ENCODE measurements at regions not wholly inside any gene's neighbourhood (a gene's known extent, or its start where the extent isn't known, plus 50 kb on each side); places are given as distances from the start of the nearest gene placed in this dataset.

GRCh38 chr2:144211065-144211464, 308.9 kb downstream of the ZEB2 start:
- no peak for DNase-seq

- no peak for DNase-seq
Observed at GRCh38 chr2:144210076-144210475, 309.8 kb downstream of the ZEB2 start.

GRCh38 chr2:144208924-144209323, 311.0 kb downstream of the ZEB2 start:
- DNase-seq = no peak

- DNase-seq = no peak
Observed at GRCh38 chr2:144206019-144206418, 313.9 kb downstream of the ZEB2 start.

- no peak for DNase-seq
Observed at GRCh38 chr2:144201868-144202468, 318.0 kb downstream of the ZEB2 start.

- no peak for DNase-seq
Observed at GRCh38 chr2:144201126-144201525, 318.8 kb downstream of the ZEB2 start.

GRCh38 chr2:144198116-144198515, 321.8 kb downstream of the ZEB2 start:
- DNase-seq = no peak

GRCh38 chr2:144194326-144195071, 325.4 kb downstream of the ZEB2 start:
- DNase-seq = no peak

GRCh38 chr2:144190908-144191605, 328.9 kb downstream of the ZEB2 start:
- no peak for DNase-seq

GRCh38 chr2:144183727-144184126, 336.2 kb downstream of the ZEB2 start:
- no peak for DNase-seq

GRCh38 chr2:144181001-144181400, 338.9 kb downstream of the ZEB2 start:
- no peak for DNase-seq

- DNase-seq = no peak
Observed at GRCh38 chr2:144180131-144180530, 339.8 kb downstream of the ZEB2 start.

- DNase-seq = no peak
Observed at GRCh38 chr2:144170179-144170578, 349.7 kb downstream of the ZEB2 start.

GRCh38 chr2:144166743-144167142, 353.2 kb downstream of the ZEB2 start:
- no peak for DNase-seq

- no peak for DNase-seq
Observed at GRCh38 chr2:144165599-144166250, 354.2 kb downstream of the ZEB2 start.

- DNase-seq = no peak
Observed at GRCh38 chr2:144163592-144163991, 356.3 kb downstream of the ZEB2 start.

GRCh38 chr2:144162652-144163051, 357.3 kb downstream of the ZEB2 start:
- DNase-seq = peak; percentile 8

- no peak for DNase-seq
Observed at GRCh38 chr2:144161061-144161460, 358.9 kb downstream of the ZEB2 start.

GRCh38 chr2:144159240-144159639, 360.7 kb downstream of the ZEB2 start:
- no peak for DNase-seq

- DNase-seq = no peak
Observed at GRCh38 chr2:144158096-144158495, 361.8 kb downstream of the ZEB2 start.

- no peak for DNase-seq
Observed at GRCh38 chr2:144156736-144157640, 362.9 kb downstream of the ZEB2 start.

- DNase-seq = no peak
Observed at GRCh38 chr2:144154205-144154604, 365.7 kb downstream of the ZEB2 start.
